Ascending aorta (tissue), 2 donors: ENCODE measurements at regions not wholly inside any gene's neighbourhood (a gene's known extent, or its start where the extent isn't known, plus 50 kb on each side); places are given as distances from the start of the nearest gene placed in this dataset.

Experiments
- DNase-seq, 2 donors: peaks; one replicate each; pipeline ENCODE4 v3.0.0-alpha.2; 2019; ENCODE audit warnings: low spot score in 2 of 2
- H3K27ac ChIP-seq, 2 donors: fragments of 200-600 bp; sonication (generic); one replicate each; pipeline ENCODE4 v1.5.1; 2016 to 2017; ENCODE audit warnings: mild to moderate bottlenecking in 1 of 2
- H3K27me3 ChIP-seq: fragments of 200-600 bp; sonication (generic); one replicate; pipeline ENCODE4 v1.5.1; 2017
- H3K36me3 ChIP-seq, 2 donors: fragments of 200-600 bp; sonication (generic); one replicate each; pipeline ENCODE4 v1.5.1; 2016
- H3K4me1 ChIP-seq, 2 donors: fragments of 200-600 bp; sonication (generic); one replicate each; pipeline ENCODE4 v1.5.1; 2016 to 2017; ENCODE audit warnings: mild to moderate bottlenecking in 1 of 2
- H3K4me3 ChIP-seq, 2 donors: fragments of 200-600 bp; sonication (generic); one replicate each; pipeline ENCODE4 v1.5.1; 2016 to 2017; ENCODE audit warnings: mild to moderate bottlenecking in 1 of 2
- H3K9me3 ChIP-seq, 2 donors: fragments of 200-600 bp; sonication (generic); one replicate each; pipeline ENCODE4 v1.5.1; 2016
- CTCF ChIP-seq, 3 experiments: fragments of 200-600 bp in 2 of 3; fragments of 450-650 bp in 1 of 3; sonication (generic) in 2 of 3; IDR thresholded peaks; one replicate each; pipeline ENCODE4 v1.5.1; 2016 to 2019; ENCODE audit warnings: antibody characterized with exemption in 3 of 3, mild to moderate bottlenecking in 1 of 3, moderate library complexity in 1 of 3
- intact Hi-C: fragments of 100-400 bp; cut with DNase I; formaldehyde crosslinking; loops from one replicate; pipeline ENCODE4 v1.15.1; 2023

- Histone ChIP-seq H3K4me3 (no peak overlapping the region), H3K4me1 (no peaks in the 10 kb centered on the region), H3K27me3 (no peaks in the 10 kb centered on the region), H3K36me3 (no peaks in the 10 kb centered on the region), H3K27ac (no peak overlapping the region), H3K9me3 (no peaks in the 10 kb centered on the region)
- no peak for TF ChIP-seq CTCF (IDR thresholded peaks at IDR 0.05)
- intact Hi-C loops = no loop called here
- DNase-seq = no peak
Observed at GRCh38 chr1:200265881-200266280, 144.0 kb downstream of the ZNF281 start.

- H3K27me3 ChIP-seq = no peaks in the 10 kb centered on the region
- DNase-seq = no peak
- H3K9me3 ChIP-seq = no peaks in the 10 kb centered on the region
- intact Hi-C loops = no loop called here
- TF ChIP-seq CTCF (IDR thresholded peaks at IDR 0.05) = no peak
- no peak overlapping the region for H3K27ac ChIP-seq
- no peak overlapping the region for H3K4me3 ChIP-seq
- H3K36me3 ChIP-seq = no peaks in the 10 kb centered on the region
- H3K4me1 ChIP-seq = no peaks in the 10 kb centered on the region
Observed at GRCh38 chr1:200265104-200265503, 144.7 kb downstream of the ZNF281 start.

GRCh38 chr1:200263203-200263602, 146.6 kb downstream of the ZNF281 start:
- H3K36me3 ChIP-seq = no peaks in the 10 kb centered on the region
- H3K9me3 ChIP-seq = no peaks in the 10 kb centered on the region
- H3K4me3 ChIP-seq = no peak overlapping the region
- H3K27ac ChIP-seq = no peak overlapping the region
- no peak for DNase-seq
- TF ChIP-seq CTCF (IDR thresholded peaks at IDR 0.05) = no peak
- H3K4me1 ChIP-seq = no peaks in the 10 kb centered on the region
- no peaks in the 10 kb centered on the region for H3K27me3 ChIP-seq
- intact Hi-C loops = no loop called here

GRCh38 chr1:200262326-200262965, 147.4 kb downstream of the ZNF281 start:
- Histone ChIP-seq H3K36me3 (no peaks in the 10 kb centered on the region), H3K27me3 (no peaks in the 10 kb centered on the region), H3K9me3 (no peaks in the 10 kb centered on the region), H3K4me1 (no peaks in the 10 kb centered on the region), H3K4me3 (no peak overlapping the region), H3K27ac (no peak overlapping the region)
- intact Hi-C loops = no loop called here
- no peak for DNase-seq
- no peak for TF ChIP-seq CTCF (IDR thresholded peaks at IDR 0.05)

- Histone ChIP-seq H3K27ac (no peak overlapping the region), H3K9me3 (no peaks in the 10 kb centered on the region), H3K36me3 (no peaks in the 10 kb centered on the region), H3K4me3 (no peak overlapping the region), H3K27me3 (no peaks in the 10 kb centered on the region), H3K4me1 (no peaks in the 10 kb centered on the region)
- DNase-seq = no peak
- no peak for TF ChIP-seq CTCF (IDR thresholded peaks at IDR 0.05)
- intact Hi-C loops = no loop called here
Observed at GRCh38 chr1:200260597-200261335, 149.1 kb downstream of the ZNF281 start.
